ENCODE measurements at regions not wholly inside any gene's neighbourhood (a gene's known extent, or its start where the extent isn't known, plus 50 kb on each side); places are given as distances from the start of the nearest gene placed in this dataset.

- in situ Hi-C loops (cut with HindIII; ENCODE audit: low sequenced_read_pairs), result no loop called here
- TF ChIP-seq CTCF (IDR thresholded peaks at IDR 0.05; ENCODE audit: low read depth, low read length), result no peak
- no peak overlapping the region for H3K4me3 ChIP-seq (ENCODE audit: low read depth, low read length)
- DNase-seq (ENCODE audit: low read depth, low spot score), result no peak
These were observed 168.5 kb downstream of the TEX36 start for GRCh38 chr10:125514206-125515162.

- in situ Hi-C loops (cut with HindIII; ENCODE audit: low sequenced_read_pairs), result no loop called here
- no peak for TF ChIP-seq CTCF (IDR thresholded peaks at IDR 0.05; ENCODE audit: low read depth, low read length)
- no peak overlapping the region for H3K4me3 ChIP-seq (ENCODE audit: low read depth, low read length)
- DNase-seq (ENCODE audit: low read depth, low spot score), result no peak
These were observed 169.4 kb downstream of the TEX36 start for GRCh38 chr10:125513429-125514182.

- H3K4me3 ChIP-seq (ENCODE audit: low read depth, low read length), result no peak overlapping the region
- in situ Hi-C loops (cut with HindIII; ENCODE audit: low sequenced_read_pairs), result no loop called here
- no peak for DNase-seq (ENCODE audit: low read depth, low spot score)
- TF ChIP-seq CTCF (IDR thresholded peaks at IDR 0.05; ENCODE audit: low read depth, low read length), result no peak
These were observed 172.0 kb downstream of the TEX36 start for GRCh38 chr10:125510998-125511397.

GRCh38 chr10:125505648-125506047 is 177.3 kb downstream of the TEX36 start:
- no peak overlapping the region for H3K4me3 ChIP-seq (ENCODE audit: low read depth, low read length)
- DNase-seq (ENCODE audit: low read depth, low spot score), result no peak
- TF ChIP-seq CTCF (IDR thresholded peaks at IDR 0.05; ENCODE audit: low read depth, low read length), result no peak
- in situ Hi-C loops (cut with HindIII; ENCODE audit: low sequenced_read_pairs), result no loop called here

GRCh38 chr10:125502276-125502675 is 180.7 kb downstream of the TEX36 start:
- no peak overlapping the region for H3K4me3 ChIP-seq (ENCODE audit: low read depth, low read length)
- in situ Hi-C loops (cut with HindIII; ENCODE audit: low sequenced_read_pairs), result no loop called here
- TF ChIP-seq CTCF (IDR thresholded peaks at IDR 0.05; ENCODE audit: low read depth, low read length), result no peak
- no peak for DNase-seq (ENCODE audit: low read depth, low spot score)

GRCh38 chr10:125495386-125495785 is 187.6 kb downstream of the TEX36 start:
- in situ Hi-C loops (cut with HindIII; ENCODE audit: low sequenced_read_pairs), result no loop called here
- no peak for DNase-seq (ENCODE audit: low read depth, low spot score)
- no peak overlapping the region for H3K4me3 ChIP-seq (ENCODE audit: low read depth, low read length)
- no peak for TF ChIP-seq CTCF (IDR thresholded peaks at IDR 0.05; ENCODE audit: low read depth, low read length)
